Cardiac muscle cell (in vitro differentiated cells and primary cell): ENCODE measurements at regions not wholly inside any gene's neighbourhood (a gene's known extent, or its start where the extent isn't known, plus 50 kb on each side); places are given as distances from the start of the nearest gene placed in this dataset.

Source experiments
- DNase-seq, 2 donors: peaks; one replicate each; pipeline versions ENCODE4 v3.0.0 to v3.0.0-alpha.2; 2010 to 2017; ENCODE audit warnings: low read depth in 1 of 2, low spot score in 1 of 2
- H3K27ac ChIP-seq: fragments of 200-600 bp; sonication (generic); 2 replicates; pipeline ENCODE4 v1.5.1; 2016
- H3K27me3 ChIP-seq: fragments of 200-600 bp; sonication (generic); 2 replicates; pipeline ENCODE4 v1.6.0; 2016; ENCODE audit warnings: control low read depth
- H3K36me3 ChIP-seq: fragments of 200-600 bp; sonication (generic); 2 replicates; pipeline ENCODE4 v1.5.1; 2016; ENCODE audit warnings: control low read depth
- H3K4me1 ChIP-seq: fragments of 200-600 bp; sonication (generic); 2 replicates; pipeline ENCODE4 v1.8.1; 2017; ENCODE audit warnings: low read depth, mild to moderate bottlenecking, mixed run types
- H3K4me3 ChIP-seq: fragments of 200-600 bp; sonication (generic); 2 replicates; pipeline ENCODE4 v1.5.1; 2016; ENCODE audit warnings: mild to moderate bottlenecking
- H3K9me3 ChIP-seq: fragments of 200-600 bp; sonication (generic); 2 replicates; pipeline ENCODE4 v1.5.1; 2017; ENCODE audit warnings: low read depth, mild to moderate bottlenecking, control low read depth
- CTCF ChIP-seq: IDR thresholded peaks from 2 replicates; pipeline ENCODE4 v1.5.1; 2012; ENCODE audit warnings: low read depth, mild to moderate bottlenecking, low read length

GRCh38 chr1:234529950-234530237, 50.9 kb upstream of the TARBP1 start:
- H3K36me3 ChIP-seq = no peaks in the 10 kb centered on the region
- no peaks in the 10 kb centered on the region for H3K9me3 ChIP-seq
- no peaks in the 10 kb centered on the region for H3K27me3 ChIP-seq
- DNase-seq = no peak
- H3K4me3 ChIP-seq = no peak overlapping the region
- TF ChIP-seq CTCF = no peak
- H3K4me1 ChIP-seq = peaks cover 40% of the 10 kb centered on the region
- H3K27ac ChIP-seq = no peak overlapping the region

GRCh38 chr1:234529095-234529949, 50.3 kb upstream of the TARBP1 start:
- TF ChIP-seq CTCF = no peak
- peaks cover 37% of the 10 kb centered on the region for H3K4me1 ChIP-seq
- no peaks in the 10 kb centered on the region for H3K36me3 ChIP-seq
- H3K27me3 ChIP-seq = no peaks in the 10 kb centered on the region
- no peak for DNase-seq
- H3K27ac ChIP-seq = no peak overlapping the region
- no peak overlapping the region for H3K4me3 ChIP-seq
- no peaks in the 10 kb centered on the region for H3K9me3 ChIP-seq
